ENCODE measurements at regions not wholly inside any gene's neighbourhood (a gene's known extent, or its start where the extent isn't known, plus 50 kb on each side); places are given as distances from the start of the nearest gene placed in this dataset.

GRCh38 chr11:116233561-116233960 lies 539.2 kb downstream of the BUD13 start:
- CTCF ChIA-PET: no interaction called here
- H3K9me3 Mint-ChIP-seq (ENCODE audit: unreplicated experiment): no peaks in the 10 kb centered on the region
- no peaks in the 10 kb centered on the region for H3K27me3 ChIP-seq (replicated peaks; ENCODE audit: control insufficient read depth, insufficient read depth, low read length)
- no peaks in the 10 kb centered on the region for H3K36me3 ChIP-seq (ENCODE audit: control insufficient read depth, insufficient read depth, low read length)
- no TSS peak for BruUV-seq (replicated peaks)
- intact Hi-C loops (cut with micrococcal nuclease; ENCODE audit: unreplicated experiment): no loop called here
- no peak overlapping the region for H3K4me3 Mint-ChIP-seq (ENCODE audit: unreplicated experiment)
- no peaks in the 10 kb centered on the region for H3K36me3 Mint-ChIP-seq (ENCODE audit: insufficient read depth, unreplicated experiment)
- H3K4me1 ChIP-seq: no peaks in the 10 kb centered on the region
- TF ChIP-seq CTCF (IDR thresholded peaks at IDR 0.05; ENCODE audit: insufficient read depth in 1 of 2, low read depth in 1 of 2, low read length in 1 of 2, severe bottlenecking in 1 of 2, unreplicated experiment in 1 of 2): no peak
- POLR2A ChIA-PET: no interaction called here
- no peaks in the 10 kb centered on the region for H3K27me3 Mint-ChIP-seq (ENCODE audit: insufficient read depth, unreplicated experiment)
- H3K9me3 ChIP-seq: no peaks in the 10 kb centered on the region
- no peaks in the 10 kb centered on the region for H3K4me1 Mint-ChIP-seq (ENCODE audit: low read depth, unreplicated experiment)
- no peak overlapping the region for H3K27ac Mint-ChIP-seq (ENCODE audit: unreplicated experiment)
- DNase-seq: no peak
- H3K4me3 ChIP-seq (ENCODE audit: low read depth, low read length): no peak overlapping the region

- Mint-ChIP-seq H3K36me3 (ENCODE audit: insufficient read depth, unreplicated experiment) (no peaks in the 10 kb centered on the region), H3K27me3 (ENCODE audit: insufficient read depth, unreplicated experiment) (peaks cover 2% of the 10 kb centered on the region), H3K9me3 (ENCODE audit: unreplicated experiment) (no peaks in the 10 kb centered on the region), H3K27ac (ENCODE audit: unreplicated experiment) (no peak overlapping the region), H3K4me1 (ENCODE audit: low read depth, unreplicated experiment) (no peaks in the 10 kb centered on the region), H3K4me3 (ENCODE audit: unreplicated experiment) (no peak overlapping the region)
- intact Hi-C loops (cut with micrococcal nuclease; ENCODE audit: unreplicated experiment): no loop called here
- Histone ChIP-seq H3K36me3 (ENCODE audit: control insufficient read depth, insufficient read depth, low read length) (no peaks in the 10 kb centered on the region), H3K4me3 (ENCODE audit: low read depth, low read length) (no peak overlapping the region), H3K9me3 (no peaks in the 10 kb centered on the region), H3K27me3 (replicated peaks; ENCODE audit: control insufficient read depth, insufficient read depth, low read length) (no peaks in the 10 kb centered on the region), H3K4me1 (no peaks in the 10 kb centered on the region)
- no peak for TF ChIP-seq CTCF (IDR thresholded peaks at IDR 0.05; ENCODE audit: insufficient read depth in 1 of 2, low read depth in 1 of 2, low read length in 1 of 2, severe bottlenecking in 1 of 2, unreplicated experiment in 1 of 2)
- CTCF ChIA-PET: no interaction called here
- no peak for DNase-seq
- POLR2A ChIA-PET: no interaction called here
- BruUV-seq (replicated peaks): no TSS peak
Measured at GRCh38 chr11:116232364-116232828, 540.4 kb downstream of the BUD13 start.

DNA sequence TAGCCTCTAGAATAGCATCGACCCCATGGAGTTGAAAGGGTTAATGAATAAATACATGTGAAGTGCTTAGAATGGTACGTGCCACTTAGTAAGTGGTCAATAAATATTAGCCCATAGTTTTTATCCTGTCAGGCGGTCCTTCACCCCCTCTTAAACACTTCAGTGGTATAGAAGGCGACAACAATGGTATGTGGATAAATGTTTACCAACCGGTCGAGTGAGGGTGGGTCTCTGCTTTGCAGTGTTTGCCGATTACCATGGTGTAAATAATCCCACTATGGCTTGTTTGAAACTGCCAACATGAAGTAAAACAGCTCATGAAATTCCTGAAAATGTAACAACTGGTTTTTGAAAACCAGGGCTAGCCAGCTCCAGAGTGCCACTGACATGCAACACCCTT lies 541.2 kb downstream of the BUD13 start:
- intact Hi-C loops (cut with micrococcal nuclease; ENCODE audit: unreplicated experiment): no loop called here
- no peaks in the 10 kb centered on the region for H3K27me3 ChIP-seq (replicated peaks; ENCODE audit: control insufficient read depth, insufficient read depth, low read length)
- H3K4me1 ChIP-seq: no peaks in the 10 kb centered on the region
- H3K9me3 Mint-ChIP-seq (ENCODE audit: unreplicated experiment): no peaks in the 10 kb centered on the region
- no peaks in the 10 kb centered on the region for H3K36me3 ChIP-seq (ENCODE audit: control insufficient read depth, insufficient read depth, low read length)
- H3K27me3 Mint-ChIP-seq (ENCODE audit: insufficient read depth, unreplicated experiment): peaks cover 2% of the 10 kb centered on the region
- no peak overlapping the region for H3K27ac Mint-ChIP-seq (ENCODE audit: unreplicated experiment)
- H3K36me3 Mint-ChIP-seq (ENCODE audit: insufficient read depth, unreplicated experiment): no peaks in the 10 kb centered on the region
- H3K4me1 Mint-ChIP-seq (ENCODE audit: low read depth, unreplicated experiment): no peaks in the 10 kb centered on the region
- TF ChIP-seq CTCF (IDR thresholded peaks at IDR 0.05; ENCODE audit: insufficient read depth in 1 of 2, low read depth in 1 of 2, low read length in 1 of 2, severe bottlenecking in 1 of 2, unreplicated experiment in 1 of 2): no peak
- H3K4me3 Mint-ChIP-seq (ENCODE audit: unreplicated experiment): no peak overlapping the region
- DNase-seq: no peak
- ChIA-PET CTCF (interaction anchor here (0.7 kb wide), 1 partner anchor 60 kb away, joined by 4 read pairs; no protein-coding TSS in a partner anchor), POLR2A (no interaction called here)
- no peak overlapping the region for H3K4me3 ChIP-seq (ENCODE audit: low read depth, low read length)
- H3K9me3 ChIP-seq: no peaks in the 10 kb centered on the region
- no TSS peak for BruUV-seq (replicated peaks)

All from Caco-2 (cell line).